NCI-H2227 (cell line): ENCODE measurements at regions not wholly inside any gene's neighbourhood (a gene's known extent, or its start where the extent isn't known, plus 50 kb on each side); places are given as distances from the start of the nearest gene placed in this dataset.
A peak's percentile ranks its signal among the peaks of the same experiment; 100 is the strongest.

Experiments
- DNase-seq: peaks from one replicate; lab custom pipeline; 2025; ENCODE audit not compliant: unreplicated experiment; lab: John Stamatoyannopoulos, UW

DNA sequence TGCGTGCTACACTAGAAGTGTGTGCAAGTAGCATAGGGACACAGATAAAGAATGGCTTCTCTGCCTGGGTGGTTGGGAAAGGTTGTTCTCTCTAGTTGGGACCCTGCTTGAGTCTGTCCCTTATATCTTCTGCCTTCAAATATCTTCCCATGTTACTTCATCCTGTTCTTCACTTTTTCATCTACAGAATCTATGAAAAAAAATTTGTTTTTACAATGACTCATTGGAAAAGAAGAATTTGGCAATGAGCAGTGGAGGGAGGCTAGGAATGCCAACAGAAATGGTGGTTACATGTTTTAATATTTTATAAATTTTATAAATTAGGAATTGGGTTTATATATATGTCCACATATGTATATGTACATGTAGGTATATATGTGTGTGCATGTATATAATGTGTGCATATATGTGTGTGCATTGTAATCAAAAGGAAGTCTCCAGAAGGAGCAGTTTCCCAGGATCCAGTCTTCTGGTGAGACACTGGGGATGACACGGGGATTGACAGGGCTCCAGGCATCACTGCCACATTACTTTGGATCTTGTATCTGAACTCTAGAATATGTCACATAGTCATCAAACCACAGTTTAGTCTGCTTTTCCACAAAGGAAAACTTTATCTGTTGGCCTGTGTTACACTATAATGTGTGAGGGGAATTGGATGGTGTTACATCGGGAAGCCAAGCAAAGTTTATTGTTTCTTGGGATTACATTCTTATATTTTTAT, 75.3 kb upstream of the RIPOR2 start:
- DNase-seq, result no peak

GRCh38 chr6:25012657-25013056, 76.9 kb upstream of the RIPOR2 start:
- DNase-seq, result no peak

DNA sequence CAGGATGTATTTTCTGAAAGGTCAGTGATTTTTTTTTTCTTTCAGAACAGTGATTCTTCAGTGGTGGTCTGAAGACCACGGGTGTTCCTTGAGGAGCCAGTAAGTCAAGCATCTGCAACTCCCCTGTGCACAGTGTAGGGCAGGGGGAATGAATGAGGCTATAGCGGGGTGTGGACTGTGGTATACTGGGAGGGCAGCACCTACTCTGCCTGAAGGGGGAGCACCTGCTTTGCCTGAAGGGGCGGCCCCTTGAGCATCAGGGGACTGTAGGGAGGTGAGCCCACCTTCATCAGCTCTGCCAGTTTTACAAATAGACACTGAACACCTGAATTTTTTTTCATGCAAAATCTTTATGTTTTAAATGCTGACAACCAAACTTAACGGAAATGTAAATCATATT, 77.5 kb upstream of the RIPOR2 start:
- no peak for DNase-seq

DNA sequence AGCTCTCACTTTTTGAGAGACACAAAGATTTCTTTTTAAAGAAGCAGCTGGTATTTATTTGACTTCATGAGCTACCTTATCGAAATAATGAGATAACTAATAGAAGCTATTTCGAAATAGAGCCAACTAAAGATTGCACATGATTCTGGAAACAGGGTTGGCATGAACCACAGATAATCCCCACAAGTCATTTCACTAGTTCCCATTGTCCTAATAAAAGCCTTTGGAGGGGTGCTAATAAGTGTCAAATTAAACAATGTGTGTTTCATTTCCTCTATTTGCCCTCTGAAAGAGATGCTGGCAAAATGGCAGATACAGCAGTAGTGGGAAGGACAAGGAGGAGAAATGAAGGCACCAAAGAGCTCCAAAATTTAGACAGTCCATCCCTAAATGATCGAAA, 78.6 kb upstream of the RIPOR2 start:
- DNase-seq, result no peak

DNA sequence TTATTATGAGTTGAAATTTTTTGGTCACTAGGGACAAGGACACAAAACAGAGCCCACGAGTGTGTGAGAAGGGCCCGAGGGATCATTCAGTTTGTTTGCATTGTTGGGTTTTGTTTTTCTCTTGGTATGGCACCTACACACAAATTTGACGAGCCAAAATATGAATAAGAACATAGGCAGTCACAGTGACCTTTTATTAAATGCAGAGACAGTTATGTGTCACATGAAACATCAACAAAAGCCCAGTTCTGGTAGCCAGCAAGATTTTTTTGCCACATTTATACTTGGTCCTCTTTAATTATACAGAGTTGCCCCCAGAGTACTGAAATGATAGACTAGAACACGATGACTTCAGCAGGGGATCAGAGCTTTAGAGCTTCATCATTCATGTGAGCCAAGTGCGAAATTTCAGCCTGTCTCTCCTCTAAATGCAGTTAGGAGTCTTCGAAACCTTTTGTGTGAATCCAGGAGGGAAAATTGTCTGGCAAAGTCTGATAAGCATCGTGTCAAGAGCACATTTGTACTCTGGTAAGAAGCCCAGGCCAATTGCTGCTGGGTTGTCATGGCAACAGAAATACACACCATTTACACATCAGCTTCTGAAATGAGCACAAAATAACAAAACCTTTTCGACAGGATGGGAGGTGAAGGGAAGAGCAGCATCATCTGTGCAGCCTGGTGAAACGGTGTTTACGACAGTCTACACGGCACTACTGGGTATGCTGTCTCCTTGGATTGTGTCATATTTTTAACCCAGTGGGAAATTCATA, 79.2 kb upstream of the RIPOR2 start:
- DNase-seq, result peak; percentile 97

DNA sequence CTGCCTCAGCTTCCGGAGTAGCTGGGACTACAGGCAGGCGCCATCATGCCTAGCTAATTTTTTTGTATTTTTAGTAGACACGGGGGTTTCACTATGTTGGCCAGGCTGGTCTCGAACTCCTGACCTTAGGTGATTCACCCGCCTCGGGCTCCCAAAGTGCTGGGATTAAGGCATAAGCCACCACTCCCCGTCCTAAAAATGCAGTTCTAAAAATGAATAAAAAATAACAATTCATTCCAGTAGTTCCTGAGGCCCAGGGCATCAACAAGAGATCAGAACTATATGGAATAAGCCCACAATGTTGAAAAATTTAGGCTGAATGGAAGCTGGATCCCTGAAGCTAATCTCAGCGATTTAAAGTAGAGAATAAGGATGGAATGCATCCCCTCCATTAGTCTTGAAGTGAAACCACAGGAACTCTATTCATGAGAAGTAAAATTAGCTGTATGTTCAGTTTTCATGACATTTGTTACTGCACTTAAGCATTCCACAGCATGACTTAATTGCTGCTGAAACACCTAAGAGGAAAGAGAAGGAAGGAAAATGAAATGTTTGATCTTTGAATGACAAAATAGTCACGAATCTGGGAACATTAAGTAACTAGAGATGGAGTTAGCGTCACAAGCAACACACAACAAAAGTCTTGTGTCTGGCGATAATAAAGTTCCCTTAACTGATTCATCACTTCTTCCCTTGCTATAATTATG, 80.4 kb upstream of the RIPOR2 start:
- DNase-seq, result no peak

- DNase-seq, result no peak
Measured at GRCh38 chr6:25017486-25017885, 81.7 kb upstream of the RIPOR2 start.

DNA sequence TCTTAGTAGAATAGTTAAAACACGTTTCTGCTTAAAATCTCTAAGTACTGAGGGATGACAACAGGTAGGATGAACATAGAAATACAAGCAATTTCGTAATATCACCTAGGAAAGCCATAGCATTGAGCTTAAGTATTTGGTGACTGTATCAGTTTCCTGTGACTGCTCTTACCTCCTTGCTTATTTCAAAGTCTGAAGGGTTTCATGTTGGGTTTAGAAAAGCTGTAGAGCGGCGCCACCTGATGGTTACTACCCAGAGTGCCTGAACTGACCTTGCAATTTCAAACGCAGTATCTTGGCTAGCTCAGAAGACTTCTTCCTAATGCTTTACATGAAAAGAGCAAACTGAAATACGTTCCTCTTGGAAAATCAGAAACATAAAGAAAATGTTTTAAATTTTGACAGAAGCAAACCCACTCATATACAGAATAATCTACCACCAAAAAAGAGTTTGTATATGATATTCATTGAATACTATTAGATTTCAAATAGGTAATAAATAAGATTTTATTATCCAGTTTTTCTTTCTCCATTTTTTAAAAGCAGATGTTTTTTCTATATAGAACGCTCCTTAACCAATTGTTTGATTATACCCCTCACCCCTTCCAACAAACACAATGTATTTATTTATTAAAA, 82.3 kb upstream of the RIPOR2 start:
- DNase-seq, result no peak

GRCh38 chr6:25018568-25018954, 82.8 kb upstream of the RIPOR2 start:
- DNase-seq, result no peak

DNA sequence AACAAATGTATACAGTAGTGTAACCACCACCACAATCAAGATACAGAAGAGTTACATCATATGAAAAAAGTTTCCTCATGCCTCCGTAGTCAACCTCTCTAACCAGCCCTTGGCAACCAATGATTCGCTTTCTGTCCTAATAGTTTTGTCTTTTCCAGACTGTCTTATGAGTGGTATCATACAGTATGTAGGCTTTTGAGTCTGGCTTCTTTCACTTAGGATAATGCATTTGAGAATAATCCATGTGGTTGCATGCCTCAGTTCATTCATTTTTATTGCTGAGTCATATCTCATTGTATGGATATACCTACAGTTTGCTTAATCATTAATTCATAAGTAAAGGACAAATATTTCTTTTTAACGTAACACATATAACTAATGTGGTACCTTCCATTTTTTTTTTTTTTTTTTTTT, 86.4 kb upstream of the RIPOR2 start:
- DNase-seq, result no peak

DNA sequence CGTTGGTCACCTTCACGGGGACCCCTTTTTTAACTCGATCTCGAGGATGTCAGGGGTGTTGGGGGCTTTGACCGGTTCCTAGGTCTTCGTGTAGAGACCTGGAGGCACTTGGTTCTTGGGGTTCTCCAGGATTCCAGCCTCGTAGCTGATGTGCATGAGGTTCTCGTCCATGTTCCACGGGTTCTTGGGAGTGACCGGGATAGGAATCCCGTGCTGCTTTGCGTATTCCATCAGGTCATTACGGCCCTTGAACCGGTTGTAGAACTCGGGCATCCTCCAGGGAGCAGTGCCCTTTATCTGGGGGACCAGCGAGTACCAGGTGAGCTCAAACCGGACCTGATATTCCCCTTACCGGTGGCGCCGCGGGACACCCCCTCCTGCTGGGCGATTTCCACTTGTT, 88.0 kb upstream of the RIPOR2 start:
- DNase-seq, result no peak

GRCh38 chr6:25024821-25025220, 89.1 kb upstream of the RIPOR2 start:
- no peak for DNase-seq

- peak; percentile 27 for DNase-seq
Measured at GRCh38 chr6:25025248-25025918, 89.6 kb upstream of the RIPOR2 start.

- DNase-seq, result no peak
Measured at GRCh38 chr6:25025919-25026301, 90.2 kb upstream of the RIPOR2 start.

DNA sequence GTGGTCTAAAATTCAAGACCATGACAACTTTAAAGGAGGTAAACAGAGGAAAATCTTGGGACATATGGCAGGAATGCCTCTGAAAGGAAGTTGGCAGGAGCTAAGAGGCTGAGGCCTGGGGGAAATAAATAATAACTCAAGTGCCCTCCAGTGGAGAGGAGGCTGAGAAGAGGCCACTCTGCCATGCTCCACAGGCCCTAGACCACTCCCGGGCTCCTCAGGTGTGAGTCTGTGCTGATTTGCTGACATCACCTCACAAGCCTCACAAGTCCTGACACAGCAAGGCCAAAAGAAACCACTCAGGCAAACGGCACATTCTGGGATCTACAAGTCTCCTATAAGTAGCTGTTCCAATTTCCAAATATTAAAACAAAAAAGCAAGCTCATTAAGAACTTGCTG, 91.0 kb upstream of the RIPOR2 start:
- peak; percentile 11 for DNase-seq

- no peak for DNase-seq
Measured at GRCh38 chr6:25027221-25027916, 91.6 kb upstream of the RIPOR2 start.

DNA sequence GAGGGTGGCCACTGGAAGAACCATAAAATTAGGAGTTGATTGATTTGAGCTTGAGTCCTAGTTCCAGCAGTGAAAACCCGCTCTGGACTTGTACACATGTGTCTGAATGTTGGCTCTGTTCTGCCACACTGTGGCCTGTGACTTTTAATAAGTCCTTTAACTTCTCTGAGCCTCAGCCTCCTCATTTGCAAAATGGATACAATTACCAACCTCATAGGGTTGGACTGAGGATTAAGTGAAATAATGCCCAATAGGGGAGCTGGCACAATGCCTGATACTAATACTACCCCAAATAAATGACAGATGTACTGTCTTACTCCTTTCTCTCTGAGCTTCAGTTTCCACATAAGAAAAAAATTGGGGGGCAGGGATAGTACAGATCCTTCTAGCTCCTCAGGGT, 92.6 kb upstream of the RIPOR2 start:
- no peak for DNase-seq

DNA sequence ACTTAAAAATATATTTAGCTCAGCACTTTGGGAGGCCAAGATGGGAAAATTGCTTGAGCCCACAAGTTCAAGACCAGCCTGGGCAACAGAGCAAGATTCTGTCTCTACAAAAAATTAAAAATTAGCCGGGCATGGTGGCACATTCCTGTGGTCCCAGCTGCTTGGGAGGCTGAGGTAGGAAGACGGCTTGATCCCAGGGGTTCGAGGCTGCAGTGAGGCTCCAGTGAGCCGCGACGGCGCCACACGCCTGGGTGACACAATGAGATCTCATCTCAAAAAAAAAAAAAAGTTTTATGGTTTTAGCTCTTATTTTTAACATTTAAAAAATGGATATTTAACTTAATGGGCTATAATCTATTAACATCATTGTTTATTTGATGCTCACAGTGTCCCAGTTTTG, 97.2 kb upstream of the RIPOR2 start:
- no peak for DNase-seq

- DNase-seq, result peak; percentile 20
Measured at GRCh38 chr6:25034431-25034921, 98.7 kb upstream of the RIPOR2 start.

GRCh38 chr6:25035174-25035511, 99.4 kb upstream of the RIPOR2 start:
- DNase-seq, result no peak
